GM23338 (cell line): ENCODE measurements at regions not wholly inside any gene's neighbourhood (a gene's known extent, or its start where the extent isn't known, plus 50 kb on each side); places are given as distances from the start of the nearest gene placed in this dataset.

Experiments
- ATAC-seq: fragments of 200-7000 bp; cut with Tn5 transposase; 3 replicates; pipeline ENCODE4 v1.9.1; 2020
- DNase-seq: peaks from one replicate; pipeline ENCODE4 v3.0.0-alpha.2; 2015; ENCODE audit warnings: low spot score
- H2AFZ ChIP-seq: fragments of 200-600 bp; sonication (generic); 2 replicates; pipeline ENCODE4 v1.8.0; 2016; ENCODE audit warnings: antibody characterized with exemption, mild to moderate bottlenecking, moderate library complexity
- H3F3A ChIP-seq: fragments of 200-600 bp; sonication (generic); replicated peaks from 2 replicates; pipeline ENCODE4 v1.8.0; 2017; ENCODE audit warnings: antibody characterized with exemption, mixed run types, low read depth
- H3K27ac ChIP-seq: fragments of 200-600 bp; sonication (generic); 2 replicates; pipeline ENCODE4 v1.6.1; 2016; ENCODE audit warnings: low read depth
- H3K27me3 ChIP-seq: fragments of 200-600 bp; sonication (generic); 2 replicates; pipeline ENCODE4 v1.8.0; 2016; ENCODE audit warnings: mild to moderate bottlenecking, mixed run types, moderate library complexity; ENCODE audit not compliant: insufficient read depth
- H3K36me3 ChIP-seq: fragments of 200-600 bp; sonication (generic); 2 replicates; pipeline ENCODE4 v1.8.0; 2016; ENCODE audit warnings: mild to moderate bottlenecking; ENCODE audit not compliant: insufficient read depth
- H3K4me1 ChIP-seq: fragments of 200-600 bp; sonication (generic); 2 replicates; pipeline ENCODE4 v1.8.0; 2016; ENCODE audit warnings: mild to moderate bottlenecking, moderate library complexity; ENCODE audit not compliant: insufficient read depth
- H3K4me2 ChIP-seq: fragments of 200-600 bp; sonication (generic); 2 replicates; pipeline ENCODE4 v1.7.1; 2017; ENCODE audit warnings: mixed run types
- H3K4me3 ChIP-seq: fragments of 200-600 bp; sonication (generic); 2 replicates; pipeline ENCODE4 v1.6.1; 2016; ENCODE audit warnings: mixed run types
- H3K79me2 ChIP-seq: fragments of 200-600 bp; sonication (generic); replicated peaks from 2 replicates; pipeline ENCODE4 v1.8.0; 2017; ENCODE audit warnings: mild to moderate bottlenecking; ENCODE audit not compliant: insufficient read depth
- H3K9me2 ChIP-seq: fragments of 200-600 bp; sonication (generic); 2 replicates; pipeline ENCODE4 v1.8.0; 2017; ENCODE audit not compliant: insufficient read depth
- H4K20me1 ChIP-seq: fragments of 200-600 bp; sonication (generic); replicated peaks from 2 replicates; pipeline ENCODE4 v1.8.0; 2017; ENCODE audit warnings: mild to moderate bottlenecking; ENCODE audit not compliant: insufficient read depth
- H3K27ac Mint-ChIP-seq: 2 replicates; pipeline ENCODE4 v1.8.0; 2020; ENCODE audit warnings: inconsistent platforms, mild to moderate bottlenecking, moderate library complexity, mixed read lengths
- H3K27me3 Mint-ChIP-seq: 3 replicates; pipeline ENCODE4 v1.8.0; 2022; ENCODE audit warnings: low read depth, mild to moderate bottlenecking, moderate library complexity, mixed read lengths, inconsistent platforms; ENCODE audit not compliant: insufficient read depth, poor library complexity
- H3K36me3 Mint-ChIP-seq: 3 replicates; pipeline ENCODE4 v1.8.0; 2021; ENCODE audit warnings: low read depth, mild to moderate bottlenecking, inconsistent platforms, moderate library complexity, mixed read lengths
- H3K4me1 Mint-ChIP-seq: 3 replicates; pipeline ENCODE4 v1.8.0; 2020; ENCODE audit warnings: mild to moderate bottlenecking, inconsistent platforms, mixed read lengths
- H3K4me3 Mint-ChIP-seq: 3 replicates; pipeline ENCODE4 v1.8.0; 2021; ENCODE audit warnings: moderate library complexity, mild to moderate bottlenecking, inconsistent platforms, mixed read lengths
- H3K9me3 Mint-ChIP-seq: 3 replicates; pipeline ENCODE4 v1.8.0; 2020; ENCODE audit warnings: moderate library complexity, mild to moderate bottlenecking, inconsistent platforms, mixed read lengths
- CREB1 ChIP-seq: fragments of 250-450 bp; sonication (Bioruptor Pico); IDR thresholded peaks from 2 replicates; pipeline ENCODE4 v1.5.0; 2020; ENCODE audit warnings: low read depth, mild to moderate bottlenecking, moderate library complexity
- CTCF ChIP-seq, 2 experiments: fragments of 200-600 bp in 1 of 2; sonication (generic) in 1 of 2; conservative IDR thresholded peaks; 2 replicates each; pipeline versions ENCODE4 v1.5.1 to v1.6.1; 2016 to 2017; ENCODE audit warnings: antibody characterized with exemption in 2 of 2, low read depth in 2 of 2, mild to moderate bottlenecking in 2 of 2, moderate library complexity in 1 of 2
- ETS1 ChIP-seq: IDR thresholded peaks from 2 replicates; pipeline ENCODE4 v1.6.1; 2016; ENCODE audit warnings: antibody characterized with exemption
- EZH2 ChIP-seq: fragments of 200-600 bp; sonication (generic); IDR thresholded peaks from one replicate; pipeline ENCODE4 v1.8.0; 2017; ENCODE audit warnings: antibody characterized with exemption, mild to moderate bottlenecking, low read depth; ENCODE audit not compliant: unreplicated experiment
- EZH2phosphoT487 ChIP-seq: fragments of 200-600 bp; sonication (generic); IDR thresholded peaks from one replicate; pipeline ENCODE4 v1.8.1; 2018; ENCODE audit warnings: antibody characterized with exemption; ENCODE audit not compliant: unreplicated experiment
- JUNB ChIP-seq: IDR thresholded peaks from one replicate; pipeline ENCODE4 v1.6.1; 2016; ENCODE audit warnings: antibody characterized with exemption; ENCODE audit not compliant: unreplicated experiment
- NANOG ChIP-seq: IDR thresholded peaks from 2 replicates; pipeline ENCODE4 v1.6.1; 2016; ENCODE audit warnings: antibody characterized with exemption, borderline replicate concordance
- POLR2AphosphoS5 ChIP-seq: IDR thresholded peaks from 2 replicates; pipeline ENCODE4 v1.6.1; 2016; ENCODE audit warnings: antibody characterized with exemption, low read depth
- ZNF331 ChIP-seq: fragments of 250-450 bp; sonication (Bioruptor Pico); IDR thresholded peaks from 2 replicates; pipeline ENCODE4 v1.5.0; 2020; ENCODE audit warnings: low read depth, mild to moderate bottlenecking, moderate library complexity
- TF ChIP-seq, protein P1 (sequence below): IDR thresholded peaks from one replicate; pipeline ENCODE4 v1.6.1; 2018; ENCODE audit warnings: antibody characterized with exemption; ENCODE audit not compliant: unreplicated experiment

GRCh38 chrX:42546800-42547199 lies 231.2 kb downstream of the PPP1R2C start:
- TF ChIP-seq CREB1 (CRISPR knock-in tag) = no peak
- TF ChIP-seq, protein P1, sequence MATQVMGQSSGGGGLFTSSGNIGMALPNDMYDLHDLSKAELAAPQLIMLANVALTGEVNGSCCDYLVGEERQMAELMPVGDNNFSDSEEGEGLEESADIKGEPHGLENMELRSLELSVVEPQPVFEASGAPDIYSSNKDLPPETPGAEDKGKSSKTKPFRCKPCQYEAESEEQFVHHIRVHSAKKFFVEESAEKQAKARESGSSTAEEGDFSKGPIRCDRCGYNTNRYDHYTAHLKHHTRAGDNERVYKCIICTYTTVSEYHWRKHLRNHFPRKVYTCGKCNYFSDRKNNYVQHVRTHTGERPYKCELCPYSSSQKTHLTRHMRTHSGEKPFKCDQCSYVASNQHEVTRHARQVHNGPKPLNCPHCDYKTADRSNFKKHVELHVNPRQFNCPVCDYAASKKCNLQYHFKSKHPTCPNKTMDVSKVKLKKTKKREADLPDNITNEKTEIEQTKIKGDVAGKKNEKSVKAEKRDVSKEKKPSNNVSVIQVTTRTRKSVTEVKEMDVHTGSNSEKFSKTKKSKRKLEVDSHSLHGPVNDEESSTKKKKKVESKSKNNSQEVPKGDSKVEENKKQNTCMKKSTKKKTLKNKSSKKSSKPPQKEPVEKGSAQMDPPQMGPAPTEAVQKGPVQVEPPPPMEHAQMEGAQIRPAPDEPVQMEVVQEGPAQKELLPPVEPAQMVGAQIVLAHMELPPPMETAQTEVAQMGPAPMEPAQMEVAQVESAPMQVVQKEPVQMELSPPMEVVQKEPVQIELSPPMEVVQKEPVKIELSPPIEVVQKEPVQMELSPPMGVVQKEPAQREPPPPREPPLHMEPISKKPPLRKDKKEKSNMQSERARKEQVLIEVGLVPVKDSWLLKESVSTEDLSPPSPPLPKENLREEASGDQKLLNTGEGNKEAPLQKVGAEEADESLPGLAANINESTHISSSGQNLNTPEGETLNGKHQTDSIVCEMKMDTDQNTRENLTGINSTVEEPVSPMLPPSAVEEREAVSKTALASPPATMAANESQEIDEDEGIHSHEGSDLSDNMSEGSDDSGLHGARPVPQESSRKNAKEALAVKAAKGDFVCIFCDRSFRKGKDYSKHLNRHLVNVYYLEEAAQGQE = peak; percentile 33
- H3K27me3 ChIP-seq = no peaks in the 10 kb centered on the region
- no peak for ATAC-seq
- Mint-ChIP-seq H3K27me3 (no peaks in the 10 kb centered on the region), H3K4me3 (no peak overlapping the region), H3K9me3 (no peaks in the 10 kb centered on the region), H3K36me3 (no peaks in the 10 kb centered on the region), H3K4me1 (no peaks in the 10 kb centered on the region; the same call in 2 of the 3 replicates), H3K27ac (no peak overlapping the region)
- no peaks in the 10 kb centered on the region for H3F3A ChIP-seq
- H4K20me1 ChIP-seq = no peaks in the 10 kb centered on the region
- H3K4me1 ChIP-seq = no peaks in the 10 kb centered on the region
- H3K4me3 ChIP-seq = no peak overlapping the region
- no peak overlapping the region for H3K27ac ChIP-seq
- DNase-seq = no peak
- no peak overlapping the region for H2AFZ ChIP-seq
- no peaks in the 10 kb centered on the region for H3K79me2 ChIP-seq
- H3K36me3 ChIP-seq = no peaks in the 10 kb centered on the region
- H3K9me2 ChIP-seq = no peaks in the 10 kb centered on the region
- no peak overlapping the region for H3K4me2 ChIP-seq

DNA sequence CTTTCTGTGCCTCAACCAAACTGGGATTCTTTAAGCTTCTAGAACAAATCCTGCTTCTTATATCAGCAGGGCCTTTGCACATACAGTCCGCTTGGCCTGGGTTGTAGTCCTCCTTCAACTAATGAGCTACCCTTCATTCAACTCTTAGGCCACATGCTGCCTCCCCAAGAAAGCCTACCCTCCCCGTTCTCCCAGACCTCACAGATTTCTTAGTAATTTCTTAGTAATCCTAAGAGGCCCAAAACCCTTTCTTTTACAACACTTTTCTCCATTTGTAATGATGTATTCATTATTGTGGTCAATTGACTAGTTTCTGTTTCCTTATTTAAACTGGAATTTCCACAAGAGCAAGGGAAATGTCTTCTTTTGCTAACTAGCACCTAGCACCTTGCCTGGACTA lies 233.1 kb downstream of the PPP1R2C start:
- Histone ChIP-seq H3K9me2 (no peaks in the 10 kb centered on the region), H3K36me3 (no peaks in the 10 kb centered on the region), H3K4me1 (no peaks in the 10 kb centered on the region), H4K20me1 (no peaks in the 10 kb centered on the region), H3F3A (no peaks in the 10 kb centered on the region), H2AFZ (no peak overlapping the region), H3K27ac (no peak overlapping the region), H3K4me3 (no peak overlapping the region), H3K27me3 (no peaks in the 10 kb centered on the region), H3K79me2 (no peaks in the 10 kb centered on the region), H3K4me2 (no peak overlapping the region)
- DNase-seq = no peak
- no peaks in the 10 kb centered on the region; the same call in 2 of the 3 replicates for H3K4me1 Mint-ChIP-seq
- no peaks in the 10 kb centered on the region for H3K27me3 Mint-ChIP-seq
- no peaks in the 10 kb centered on the region for H3K36me3 Mint-ChIP-seq
- H3K9me3 Mint-ChIP-seq = no peaks in the 10 kb centered on the region
- no peak overlapping the region for H3K4me3 Mint-ChIP-seq
- no peak overlapping the region for H3K27ac Mint-ChIP-seq
- no peak for ATAC-seq
- no peak for TF ChIP-seq JUNB
- TF ChIP-seq ETS1 = no peak
- TF ChIP-seq ZNF331 (CRISPR knock-in tag) = no peak
- no peak for TF ChIP-seq EZH2
- TF ChIP-seq CTCF (conservative IDR thresholded peaks at IDR 0.05; ENCODE audit: low read depth in 2 of 2) = no peak
- TF ChIP-seq POLR2AphosphoS5 = no peak
- no peak for TF ChIP-seq NANOG
- no peak for TF ChIP-seq EZH2phosphoT487
